Kidney epithelial cell (primary cell): ENCODE measurements at regions not wholly inside any gene's neighbourhood (a gene's known extent, or its start where the extent isn't known, plus 50 kb on each side); places are given as distances from the start of the nearest gene placed in this dataset.
"Not testable (repeated sequence)": the region's sequence is repeated elsewhere in the genome, so short reads cannot be mapped to it uniquely, and the experiment has no call there.

Source experiments
- DNase-seq: peaks from one replicate; pipeline ENCODE4 v3.0.0-alpha.2; 2010; ENCODE audit warnings: low read depth
- H3K27me3 ChIP-seq: 2 replicates; pipeline ENCODE4 v1.6.0; 2011; ENCODE audit warnings: low read length; ENCODE audit not compliant: control insufficient read depth, insufficient read depth
- H3K36me3 ChIP-seq: 2 replicates; pipeline ENCODE4 v1.5.1; 2011; ENCODE audit warnings: low read length; ENCODE audit not compliant: control insufficient read depth, insufficient read depth
- H3K4me3 ChIP-seq: 2 replicates; pipeline ENCODE4 v1.5.1; 2011; ENCODE audit warnings: low read depth, mild to moderate bottlenecking, control low read depth, low read length
- CTCF ChIP-seq: IDR thresholded peaks from 2 replicates; pipeline ENCODE4 v1.5.1; 2011; ENCODE audit warnings: mild to moderate bottlenecking, moderate library complexity, low read length, control low read depth, inconsistent platforms; ENCODE audit not compliant: insufficient read depth, poor library complexity, severe bottlenecking

DNA sequence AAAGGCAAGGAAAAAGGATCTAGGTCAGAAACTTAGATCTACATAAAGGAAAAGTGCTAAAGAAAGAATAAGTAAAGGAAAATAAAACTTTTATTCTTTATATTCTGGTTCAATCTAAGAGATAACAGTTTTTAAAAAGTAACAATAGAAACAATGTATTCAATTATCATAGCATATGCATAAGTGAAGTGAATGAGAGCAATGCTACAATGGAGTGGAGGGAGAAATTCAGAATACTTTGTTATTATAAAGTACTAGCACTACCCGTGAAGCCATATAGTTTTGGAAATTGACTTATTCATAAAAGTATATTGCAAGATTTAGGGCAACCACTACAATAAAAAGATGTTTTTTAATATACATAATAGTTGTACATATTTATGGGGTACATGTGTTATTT is 586.0 kb upstream of the MDGA2 start:
- H3K4me3 ChIP-seq = no peak overlapping the region
- no peak for DNase-seq
- no peaks in the 10 kb centered on the region for H3K27me3 ChIP-seq
- no peaks in the 10 kb centered on the region for H3K36me3 ChIP-seq
- no peak for TF ChIP-seq CTCF

GRCh38 chr14:48260394-48261295 is 585.2 kb upstream of the MDGA2 start:
- not testable (repeated sequence) for DNase-seq, H3K4me3 ChIP-seq, H3K36me3 ChIP-seq, H3K27me3 ChIP-seq

- H3K27me3 ChIP-seq, H3K4me3 ChIP-seq, DNase-seq, H3K36me3 ChIP-seq: not testable (repeated sequence)
Observed at GRCh38 chr14:48259876-48260275, 584.5 kb upstream of the MDGA2 start.

DNA sequence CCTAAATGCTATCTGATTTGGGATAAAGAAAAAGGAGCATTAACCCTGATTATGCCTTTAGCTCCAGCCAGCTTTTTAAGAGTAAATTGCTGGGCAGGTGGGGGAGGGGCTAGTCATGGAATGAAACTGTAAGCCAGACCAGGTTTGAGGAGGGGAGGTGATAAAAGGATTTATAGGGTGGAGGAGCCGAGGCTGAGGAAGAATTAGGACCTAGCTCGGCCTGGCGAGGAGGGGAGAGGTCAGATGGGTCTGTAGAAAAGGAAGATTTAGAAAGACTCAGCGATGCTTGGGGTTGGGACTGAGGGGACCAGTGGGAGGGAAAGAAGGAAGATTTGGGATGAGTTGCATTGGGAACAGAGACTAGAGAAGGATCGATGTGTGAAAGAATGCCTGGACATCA is 583.8 kb upstream of the MDGA2 start:
- H3K36me3 ChIP-seq, DNase-seq, H3K27me3 ChIP-seq, H3K4me3 ChIP-seq: not testable (repeated sequence)

DNA sequence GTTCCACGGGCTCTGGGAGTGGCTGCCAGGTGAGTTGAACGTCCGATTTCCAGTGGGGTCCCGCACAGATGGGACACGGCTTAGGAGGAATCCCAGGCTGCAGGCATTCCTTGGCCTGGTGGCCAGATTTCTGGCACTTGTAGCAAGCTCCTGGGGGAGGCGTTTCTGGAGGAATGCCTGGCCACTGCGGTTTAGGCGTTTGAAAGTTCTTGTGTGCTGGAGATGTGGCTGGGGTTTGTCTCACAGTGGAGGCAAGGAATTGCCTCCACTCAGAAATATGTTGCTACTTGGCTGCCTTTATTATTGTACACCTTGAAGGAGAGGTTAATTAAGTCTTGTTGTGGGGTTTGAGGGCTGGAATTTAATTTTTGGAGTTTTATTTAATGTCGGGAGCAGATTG is 583.3 kb upstream of the MDGA2 start:
- not testable (repeated sequence) for H3K27me3 ChIP-seq, DNase-seq, H3K4me3 ChIP-seq, H3K36me3 ChIP-seq

- Histone ChIP-seq H3K4me3 (no peak overlapping the region), H3K27me3 (no peaks in the 10 kb centered on the region), H3K36me3 (no peaks in the 10 kb centered on the region)
- TF ChIP-seq CTCF = no peak
- no peak for DNase-seq
Observed at GRCh38 chr14:48253020-48253419, 577.6 kb upstream of the MDGA2 start.

- Histone ChIP-seq H3K4me3 (no peak overlapping the region), H3K36me3 (no peaks in the 10 kb centered on the region), H3K27me3 (no peaks in the 10 kb centered on the region)
- TF ChIP-seq CTCF = no peak
- no peak for DNase-seq
Observed at GRCh38 chr14:48251290-48251689, 575.9 kb upstream of the MDGA2 start.

GRCh38 chr14:48250575-48250974 is 575.2 kb upstream of the MDGA2 start:
- Histone ChIP-seq H3K4me3 (no peak overlapping the region), H3K27me3 (no peaks in the 10 kb centered on the region), H3K36me3 (no peaks in the 10 kb centered on the region)
- DNase-seq = no peak
- TF ChIP-seq CTCF = no peak
